ENCODE measurements at regions not wholly inside any gene's neighbourhood (a gene's known extent, or its start where the extent isn't known, plus 50 kb on each side); places are given as distances from the start of the nearest gene placed in this dataset.

DNA sequence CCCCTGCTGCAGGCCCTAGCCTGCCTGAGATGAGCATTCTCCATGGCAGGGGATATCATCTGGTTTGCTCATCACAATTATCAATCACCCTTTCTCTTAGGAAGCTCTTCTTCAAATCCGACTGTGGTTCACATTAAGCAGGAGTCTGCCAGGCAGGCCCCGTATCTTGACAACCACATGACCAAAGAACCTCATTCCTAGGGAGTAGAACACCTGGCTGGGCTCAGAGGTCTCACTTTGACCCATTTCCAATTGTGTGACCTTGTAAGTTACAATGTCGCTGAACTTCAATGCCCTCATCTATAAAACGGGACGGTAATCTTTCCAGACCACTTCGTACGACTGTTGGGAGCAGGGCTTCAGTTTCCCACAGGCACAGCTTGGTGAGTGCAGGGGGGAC, 156.4 kb upstream of the PCBD1 start:
- Histone ChIP-seq H3K4me3 (replicated peaks in 1 of 2; ENCODE audit: low read depth in 1 of 2, low read length in 2 of 2) (no peak overlapping the region), H3K4me1 (ENCODE audit: control insufficient read depth in 1 of 2, insufficient read depth in 2 of 2, low read length in 2 of 2) (no peaks in the 10 kb centered on the region), H3K4me2 (ENCODE audit: low read length) (no peak overlapping the region), H3K27me3 (ENCODE audit: insufficient read depth, low read length) (0 out of 2 replicates have a peak, but pooled peaks cover 2% of the 10 kb centered on the region), H3K9ac (ENCODE audit: low read length) (no peak overlapping the region), H3K79me2 (ENCODE audit: insufficient read depth, low read length) (no peaks in the 10 kb centered on the region), H3K9me3 (ENCODE audit: control insufficient read depth in 1 of 2, insufficient read depth in 1 of 2, low read depth in 1 of 2, low read length in 2 of 2) (no peaks in the 10 kb centered on the region), H3K36me3 (ENCODE audit: control insufficient read depth in 1 of 2, insufficient read depth in 2 of 2, low read length in 2 of 2) (no peaks in the 10 kb centered on the region), H3K9me2 (ENCODE audit: insufficient read depth) (no peaks in the 10 kb centered on the region), H3K27ac (ENCODE audit: low read depth, low read length) (no peak overlapping the region), H4K20me1 (ENCODE audit: insufficient read depth) (no peaks in the 10 kb centered on the region), H2AFZ (ENCODE audit: low read depth, low read length, poor library complexity, severe bottlenecking) (no peak overlapping the region)
- TF ChIP-seq CBX3 (IDR thresholded peaks at IDR 0.05; ENCODE audit: low read depth), result no peak
- no peak for TF ChIP-seq FOSL1 (IDR thresholded peaks at IDR 0.05; ENCODE audit: low read depth)
- TF ChIP-seq POLR2AphosphoS5 (IDR thresholded peaks at IDR 0.05; ENCODE audit: low read depth, low read length), result no peak
- no peak for TF ChIP-seq SP1 (IDR thresholded peaks at IDR 0.05; ENCODE audit: low read depth)
- TF ChIP-seq ATF3 (IDR thresholded peaks at IDR 0.05), result no peak
- TF ChIP-seq TCF7L2 (IDR thresholded peaks at IDR 0.05; ENCODE audit: borderline replicate concordance, extremely low read depth, insufficient read depth, insufficient read length), result no peak
- no peak for TF ChIP-seq EGR1 (IDR thresholded peaks at IDR 0.05; ENCODE audit: low read depth)
- TF ChIP-seq YY1 (IDR thresholded peaks at IDR 0.05; ENCODE audit: extremely low read depth, insufficient replicate concordance, low read depth, low read length), result no peak
- TF ChIP-seq SRF (IDR thresholded peaks at IDR 0.05; ENCODE audit: low read depth), result no peak
- TF ChIP-seq ELF1 (IDR thresholded peaks at IDR 0.05; ENCODE audit: borderline replicate concordance, low read depth), result no peak
- no peak for TF ChIP-seq EZH2phosphoT487 (IDR thresholded peaks at IDR 0.05; ENCODE audit: borderline replicate concordance)
- TF ChIP-seq POLR2A (IDR thresholded peaks at IDR 0.05; ENCODE audit: borderline replicate concordance, extremely low read depth, insufficient read depth, insufficient read length), result no peak
- TF ChIP-seq, protein P1, sequence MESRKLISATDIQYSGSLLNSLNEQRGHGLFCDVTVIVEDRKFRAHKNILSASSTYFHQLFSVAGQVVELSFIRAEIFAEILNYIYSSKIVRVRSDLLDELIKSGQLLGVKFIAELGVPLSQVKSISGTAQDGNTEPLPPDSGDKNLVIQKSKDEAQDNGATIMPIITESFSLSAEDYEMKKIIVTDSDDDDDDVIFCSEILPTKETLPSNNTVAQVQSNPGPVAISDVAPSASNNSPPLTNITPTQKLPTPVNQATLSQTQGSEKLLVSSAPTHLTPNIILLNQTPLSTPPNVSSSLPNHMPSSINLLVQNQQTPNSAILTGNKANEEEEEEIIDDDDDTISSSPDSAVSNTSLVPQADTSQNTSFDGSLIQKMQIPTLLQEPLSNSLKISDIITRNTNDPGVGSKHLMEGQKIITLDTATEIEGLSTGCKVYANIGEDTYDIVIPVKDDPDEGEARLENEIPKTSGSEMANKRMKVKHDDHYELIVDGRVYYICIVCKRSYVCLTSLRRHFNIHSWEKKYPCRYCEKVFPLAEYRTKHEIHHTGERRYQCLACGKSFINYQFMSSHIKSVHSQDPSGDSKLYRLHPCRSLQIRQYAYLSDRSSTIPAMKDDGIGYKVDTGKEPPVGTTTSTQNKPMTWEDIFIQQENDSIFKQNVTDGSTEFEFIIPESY (IDR thresholded peaks at IDR 0.05; ENCODE audit: extremely low read depth, insufficient replicate concordance, low read length), result no peak
- no peak for TF ChIP-seq JUND (IDR thresholded peaks at IDR 0.05)
- no peak for TF ChIP-seq RAD21 (IDR thresholded peaks at IDR 0.05; ENCODE audit: low read depth)
- TF ChIP-seq EZH2 (IDR thresholded peaks at IDR 0.05), result no peak
- TF ChIP-seq MAX (IDR thresholded peaks at IDR 0.05), result no peak
- no peak for TF ChIP-seq CEBPB (IDR thresholded peaks at IDR 0.05; ENCODE audit: low read depth)
- TF ChIP-seq ZFX (IDR thresholded peaks at IDR 0.05), result no peak
- intact Hi-C loops (cut with micrococcal nuclease), result no loop called here
- no TSS peak for BruUV-seq (replicated peaks)
- ATAC-seq (no peak), DNase-seq (ENCODE audit: low read depth, low spot score) (no peak)
- ChIA-PET RAD21 (ENCODE audit: low non-redundant PET in 1 of 2, low total read pairs in 2 of 2, uncharacterized antibody in 2 of 2, unreplicated experiment in 2 of 2) (no interaction called here), POLR2A (no interaction called here), CTCF (no interaction called here)

Data from HCT116 (cell line).